HG02798 (cell line): ENCODE measurements at regions not wholly inside any gene's neighbourhood (a gene's known extent, or its start where the extent isn't known, plus 50 kb on each side); places are given as distances from the start of the nearest gene placed in this dataset.
A peak's percentile ranks its signal among the peaks of the same experiment; 100 is the strongest.
"Not testable (repeated sequence)": the region's sequence is repeated elsewhere in the genome, so short reads cannot be mapped to it uniquely, and the experiment has no call there.

Experiments used
- ATAC-seq: cut with Tn5 transposase; IDR thresholded peaks from one replicate; pipeline ENCODE4 v1.9.1; 2021; ENCODE audit warnings: mild to moderate bottlenecking; ENCODE audit not compliant: unreplicated experiment, poor library complexity

DNA sequence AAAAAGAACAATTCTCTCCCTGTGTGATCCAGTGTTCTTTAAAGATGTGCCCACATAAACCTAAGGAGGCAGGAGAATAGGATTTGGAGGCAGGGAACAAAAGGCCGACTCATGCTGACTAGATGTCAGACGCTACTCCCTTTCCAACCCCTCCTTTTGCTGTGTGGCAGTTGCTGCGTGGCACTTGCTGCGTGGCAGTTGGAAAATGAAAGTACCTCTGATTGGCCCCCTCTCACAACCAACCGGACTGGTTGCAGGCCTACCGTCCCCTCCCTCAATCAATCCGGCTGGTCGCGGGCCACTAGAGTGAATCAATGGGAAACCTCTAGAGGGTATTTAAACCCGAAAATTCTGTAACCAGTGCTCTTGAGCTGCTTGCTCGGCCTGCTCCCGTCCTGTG, 551.0 kb downstream of the KIF4B start:
- no peak for ATAC-seq

DNA sequence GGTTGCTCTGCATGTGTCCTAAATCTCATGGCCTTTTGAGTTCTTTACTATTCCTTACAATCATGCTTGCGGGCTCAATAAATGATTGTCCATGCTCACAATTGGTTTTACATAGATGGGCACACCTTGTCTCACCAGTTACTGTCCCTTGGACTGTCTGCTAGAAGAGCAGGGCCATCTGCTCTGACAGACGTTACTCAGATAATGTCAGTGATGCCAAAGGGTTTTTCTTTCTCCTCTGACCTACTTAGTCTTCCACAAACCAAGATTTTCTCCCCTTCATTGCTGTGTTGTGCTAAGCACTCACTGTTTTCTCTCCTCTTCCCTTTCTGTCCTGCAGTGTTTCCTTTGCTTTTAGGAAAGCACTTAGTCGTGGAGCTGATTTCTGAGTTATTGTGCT, 562.3 kb downstream of the KIF4B start:
- ATAC-seq, result no peak

DNA sequence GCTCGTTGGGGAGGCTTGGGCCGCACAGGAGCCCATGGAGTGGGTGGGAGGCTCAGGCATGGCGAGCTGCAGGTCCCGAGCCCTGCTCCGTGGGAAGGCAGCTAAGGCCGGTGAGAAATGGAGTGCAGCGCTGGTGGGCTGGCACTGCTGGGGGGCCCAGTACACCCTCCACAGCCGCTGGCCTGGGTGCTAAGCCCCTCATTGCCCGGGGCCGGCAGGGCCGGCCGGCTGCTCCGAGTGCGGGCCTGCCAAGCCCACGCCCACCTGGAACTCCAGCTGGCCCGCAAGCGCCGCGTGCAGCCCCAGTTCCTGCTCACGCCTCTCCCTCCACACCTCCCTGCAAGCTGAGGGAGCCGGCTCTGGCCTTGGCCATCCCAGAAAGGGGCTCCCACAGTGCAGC, 573.3 kb downstream of the KIF4B start:
- ATAC-seq, result not testable (repeated sequence)

DNA sequence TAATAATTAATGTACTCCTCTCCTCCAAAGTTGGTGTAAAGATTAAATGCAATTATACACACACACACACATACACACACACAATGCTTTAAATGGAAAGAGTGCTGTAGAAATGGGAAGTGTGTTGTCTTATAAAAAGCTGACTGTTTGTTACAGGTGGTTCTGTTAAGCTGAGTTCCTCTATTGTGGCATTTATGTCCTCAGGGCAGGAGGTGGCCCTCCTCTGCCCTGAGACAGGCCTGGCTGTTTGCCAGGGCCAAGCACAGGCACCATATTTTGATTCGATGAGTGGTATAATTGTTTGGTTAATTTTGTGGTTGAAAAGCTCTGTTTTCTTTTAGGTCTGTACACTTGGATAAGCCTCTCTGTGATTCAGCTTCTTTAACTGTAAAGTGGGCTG, 573.9 kb downstream of the KIF4B start:
- ATAC-seq, result no peak

DNA sequence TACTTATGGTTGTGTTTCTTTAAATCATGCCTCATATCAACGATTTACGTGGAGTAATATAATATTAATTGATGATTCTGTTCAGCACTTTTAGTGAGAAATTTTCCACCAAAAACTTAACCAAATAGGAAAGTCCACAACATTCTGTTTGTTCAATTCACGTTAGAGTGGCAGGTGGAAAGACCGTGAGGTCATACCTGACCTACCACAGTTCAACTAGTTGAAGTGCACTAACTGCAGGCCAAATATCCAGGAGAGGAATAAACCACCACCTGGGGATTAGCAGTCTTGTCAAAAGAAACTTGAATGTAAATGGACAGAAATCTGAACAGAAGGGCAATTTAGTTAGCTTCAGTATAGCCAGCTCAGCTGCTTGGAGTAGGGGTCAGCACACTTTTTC, 577.7 kb downstream of the KIF4B start:
- ATAC-seq, result no peak

DNA sequence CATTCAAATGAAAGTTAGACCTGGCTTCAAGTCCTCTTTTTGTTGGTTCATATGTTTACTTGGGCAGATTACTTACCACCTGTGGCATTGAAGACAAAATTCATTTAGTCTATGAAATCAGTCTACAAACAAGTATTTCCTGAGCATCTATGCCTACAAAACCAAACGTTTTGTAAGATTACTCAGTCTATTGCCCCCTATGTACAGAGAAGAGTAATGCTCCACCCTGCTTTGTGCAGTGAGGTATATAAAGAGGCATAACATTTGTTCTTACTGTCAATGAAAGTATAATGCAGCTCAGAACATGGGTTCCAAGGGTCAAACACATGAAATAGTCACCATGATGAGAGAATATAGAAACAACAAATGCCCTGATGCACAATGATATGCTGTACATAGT, 580.7 kb downstream of the KIF4B start:
- no peak for ATAC-seq

DNA sequence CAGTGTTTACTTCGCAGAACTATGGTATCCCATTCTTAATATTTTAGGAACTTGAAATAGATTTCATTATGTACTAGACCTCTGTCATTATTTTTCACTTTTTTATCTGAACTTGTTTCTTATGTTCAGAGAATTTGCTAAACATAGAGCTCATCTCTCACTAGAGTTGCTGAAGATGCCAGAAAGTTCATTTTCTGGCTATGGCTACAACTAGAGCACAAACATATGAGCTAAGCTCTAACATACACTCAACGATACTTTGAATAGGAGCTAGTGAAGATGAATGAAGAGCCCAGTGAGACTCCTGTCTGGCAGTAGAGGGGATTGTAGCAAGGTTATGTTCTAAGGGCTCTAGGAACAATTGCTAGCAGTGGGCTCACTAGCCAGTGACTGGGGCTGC, 582.2 kb downstream of the KIF4B start:
- no peak for ATAC-seq

DNA sequence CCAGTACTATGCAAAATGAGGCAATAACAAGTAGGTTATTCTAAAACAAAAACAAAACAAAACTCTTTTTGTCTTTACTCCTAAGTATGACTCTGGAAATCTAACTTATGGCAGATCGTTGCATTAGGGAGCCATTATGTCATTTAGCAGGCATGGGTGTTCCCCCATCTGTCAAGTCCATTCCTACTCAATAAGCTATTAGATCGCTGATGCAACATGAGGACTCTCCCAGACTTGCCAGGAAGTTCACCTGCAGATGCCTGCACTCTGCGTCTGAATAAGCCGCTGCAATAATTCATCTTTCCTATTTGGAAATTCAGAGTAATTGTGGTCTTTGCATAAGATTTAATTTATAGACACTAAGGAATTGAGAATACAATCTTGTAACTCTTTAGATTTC, 585.0 kb downstream of the KIF4B start:
- no peak for ATAC-seq

DNA sequence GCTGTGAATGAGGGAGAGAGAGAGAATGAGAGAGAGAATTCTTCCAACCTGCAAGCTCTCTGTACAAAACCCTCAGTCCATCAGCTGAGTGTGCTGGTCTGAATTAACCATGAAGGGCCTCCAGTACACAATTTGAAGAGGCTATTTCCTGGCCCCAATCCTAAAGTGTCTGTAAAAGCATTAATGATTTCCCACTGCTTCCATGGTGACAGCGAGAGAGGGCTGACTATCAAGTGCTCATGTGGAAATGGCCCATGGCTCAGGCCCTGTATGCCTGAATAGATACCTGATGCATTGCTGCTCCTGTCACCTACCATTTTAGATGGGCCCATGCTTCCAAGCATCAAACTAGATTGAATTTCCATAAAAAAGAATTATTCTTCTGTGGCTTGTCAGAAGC, 592.4 kb downstream of the KIF4B start:
- ATAC-seq, result no peak

DNA sequence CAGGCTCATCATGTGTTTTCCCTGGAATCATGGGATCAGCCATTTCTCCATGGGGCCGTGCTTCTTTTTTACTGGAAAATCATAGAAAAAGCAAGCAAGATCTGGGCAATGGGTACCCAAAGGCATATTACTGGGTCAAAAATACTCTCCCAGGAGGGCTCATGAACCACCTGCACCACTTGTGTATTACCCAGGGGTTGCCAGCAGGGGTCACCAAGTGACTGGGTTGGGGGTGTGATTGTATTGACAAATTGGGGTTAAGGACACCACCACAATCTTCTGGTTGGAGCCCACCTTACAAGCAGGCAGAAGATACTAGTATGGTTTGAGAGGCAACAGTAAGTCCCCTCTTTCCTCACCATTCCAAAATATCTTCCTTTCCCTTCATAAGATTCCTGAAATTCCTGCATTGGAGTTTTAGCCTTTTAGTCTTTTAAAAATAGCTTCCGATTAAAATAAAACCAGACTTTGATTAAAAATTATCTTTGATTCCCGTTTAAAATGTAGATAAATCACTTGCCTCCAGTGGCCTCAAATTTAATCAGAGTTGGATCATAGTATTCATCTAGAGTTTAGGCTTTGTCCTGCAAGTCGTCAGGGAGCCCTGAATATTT, 603.3 kb downstream of the KIF4B start:
- ATAC-seq, result peak; percentile 80

DNA sequence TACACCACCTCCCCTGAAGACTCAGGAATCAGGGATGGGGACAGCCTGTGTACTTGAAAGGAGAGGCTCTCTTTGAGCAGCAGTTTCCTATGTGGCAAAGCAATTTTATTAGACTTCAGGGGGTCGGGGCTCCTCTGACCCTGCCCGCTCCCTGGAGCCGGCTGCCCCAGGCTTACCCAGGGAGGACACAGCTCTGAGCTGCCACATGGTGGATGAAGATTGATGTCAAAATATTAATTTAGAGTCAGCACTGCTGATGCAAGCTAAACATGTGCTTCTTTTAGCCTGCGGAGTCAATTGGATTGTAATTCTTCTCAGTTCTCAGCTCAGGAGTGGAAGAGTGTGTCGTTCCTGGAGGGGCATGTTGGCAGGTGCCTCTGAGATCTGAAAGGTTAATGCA, 606.1 kb downstream of the KIF4B start:
- ATAC-seq, result no peak

DNA sequence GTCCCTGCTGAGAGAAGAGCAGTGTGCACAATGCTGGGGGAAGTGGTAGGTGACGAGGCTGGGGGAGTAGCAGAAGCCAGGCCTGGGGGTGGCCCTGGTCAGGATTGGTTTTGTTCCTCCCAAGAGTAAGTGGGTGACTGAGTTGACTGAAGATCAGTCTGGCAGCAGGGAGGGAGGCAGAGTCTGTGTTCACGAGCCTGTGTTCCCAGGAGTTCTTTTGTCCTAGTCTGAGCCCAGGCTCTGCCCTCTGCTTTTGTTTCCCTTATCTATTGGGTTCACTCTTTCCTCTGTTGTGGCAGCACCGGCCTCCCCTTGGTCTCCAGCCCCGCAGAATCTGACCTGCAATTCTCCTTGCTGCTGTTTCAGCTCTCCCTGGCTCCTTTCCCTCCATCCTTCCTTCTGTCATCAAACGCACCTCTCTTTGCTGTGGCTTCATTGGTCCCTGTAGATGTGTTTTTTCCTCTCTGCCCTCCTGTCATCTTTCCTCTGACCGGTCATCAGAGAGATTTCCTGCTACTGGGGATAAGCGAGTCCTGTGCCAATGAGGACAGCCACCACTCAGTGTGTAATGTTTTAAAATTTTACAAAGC, 607.4 kb downstream of the KIF4B start:
- no peak for ATAC-seq

DNA sequence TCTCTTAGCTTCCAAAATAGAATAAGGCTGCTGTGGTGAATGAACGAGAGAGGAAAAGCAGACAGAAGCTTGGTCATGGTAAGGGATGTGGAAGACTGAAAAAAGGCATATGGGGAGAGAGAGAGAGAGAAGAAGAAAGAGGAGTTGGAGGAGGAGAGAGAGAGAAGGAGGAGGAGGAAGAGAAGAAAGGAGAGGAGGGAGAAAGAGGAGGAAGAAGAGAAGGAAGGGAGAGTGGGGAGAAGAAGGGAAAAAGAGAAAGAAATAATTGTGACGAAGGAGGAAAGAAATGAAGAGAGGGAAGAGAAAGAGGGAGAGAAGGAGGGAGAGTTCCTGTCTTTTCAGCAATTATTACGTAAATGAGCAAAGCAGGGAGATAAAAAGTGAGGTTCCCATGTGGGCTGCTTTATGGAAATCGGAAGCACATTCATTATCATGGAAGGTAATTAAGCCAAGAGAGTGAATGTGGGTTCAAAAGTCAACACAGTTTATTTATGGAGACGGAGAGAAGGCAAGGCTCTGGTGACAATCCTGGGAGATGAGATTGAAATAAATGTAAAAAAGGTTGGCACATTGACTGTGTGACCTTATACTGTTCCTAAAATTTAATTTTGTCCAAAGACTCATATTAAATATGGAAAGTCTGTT, 611.2 kb downstream of the KIF4B start:
- ATAC-seq, result no peak

DNA sequence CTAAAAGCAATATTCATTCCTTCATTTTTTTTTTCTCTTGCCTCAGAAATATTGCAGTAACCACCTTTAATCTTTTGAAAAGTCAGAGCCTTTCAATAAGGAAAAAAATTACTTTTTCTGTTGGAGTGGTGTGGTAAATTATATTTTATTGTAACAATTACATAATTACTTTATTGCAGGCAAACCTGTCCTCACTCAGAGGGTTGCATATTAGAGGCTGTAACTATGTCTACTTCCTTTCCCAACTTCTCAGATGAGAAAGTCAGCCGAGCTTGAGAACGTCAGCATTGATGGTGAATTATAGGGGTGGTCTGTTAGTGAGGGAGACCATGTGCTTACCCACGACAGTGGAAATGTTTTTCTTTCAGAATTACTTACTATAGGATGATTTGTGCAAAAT, 611.8 kb downstream of the KIF4B start:
- ATAC-seq, result no peak

DNA sequence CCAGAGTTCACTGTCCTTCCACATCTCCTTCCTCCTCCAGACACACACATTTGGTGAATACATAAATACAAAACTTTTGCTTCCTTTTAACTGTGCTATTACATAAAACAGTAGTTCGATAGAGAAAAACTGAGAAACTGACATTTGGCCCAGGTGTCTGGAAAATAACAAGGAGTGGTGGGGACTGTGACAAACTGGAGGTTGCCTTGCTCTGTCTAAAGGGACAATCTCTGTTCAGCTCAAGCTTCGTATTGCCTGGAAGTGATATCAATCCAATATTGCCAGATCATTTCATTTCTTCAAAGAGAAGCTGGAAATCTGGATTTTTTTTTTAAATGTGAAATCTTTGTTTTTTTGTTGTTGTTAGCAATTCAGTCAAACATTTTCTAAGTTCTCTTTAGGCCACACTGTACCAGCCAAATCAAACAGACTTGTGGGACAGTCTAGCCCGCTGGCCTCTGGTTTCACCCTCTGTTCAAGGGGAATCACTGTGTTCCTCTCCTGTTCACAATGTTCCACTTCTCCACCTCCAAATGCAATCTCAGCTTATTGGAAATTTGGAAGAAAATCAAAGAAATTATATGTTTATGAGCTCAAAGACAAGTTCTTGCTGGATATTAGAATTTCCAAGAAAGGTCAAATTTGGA, 612.5 kb downstream of the KIF4B start:
- no peak for ATAC-seq

DNA sequence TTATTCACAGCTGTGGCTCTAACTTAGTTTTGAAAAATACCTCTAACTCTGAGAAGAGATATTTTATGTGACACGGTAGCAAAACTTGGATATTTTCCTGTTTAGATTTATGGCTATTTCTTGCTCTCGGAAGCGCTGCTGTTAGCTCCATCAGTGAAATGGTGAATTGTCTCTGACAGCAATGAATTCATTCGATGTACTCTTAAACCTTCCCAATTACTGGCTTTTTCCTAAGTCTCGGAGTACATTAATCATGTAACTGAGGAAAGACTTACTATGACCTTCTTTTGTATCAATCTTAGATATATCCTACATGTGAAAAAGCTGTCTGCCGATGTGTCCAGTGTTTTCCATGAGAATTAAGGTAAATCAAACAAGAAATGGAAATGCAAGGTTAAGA, 613.0 kb downstream of the KIF4B start:
- ATAC-seq, result no peak

DNA sequence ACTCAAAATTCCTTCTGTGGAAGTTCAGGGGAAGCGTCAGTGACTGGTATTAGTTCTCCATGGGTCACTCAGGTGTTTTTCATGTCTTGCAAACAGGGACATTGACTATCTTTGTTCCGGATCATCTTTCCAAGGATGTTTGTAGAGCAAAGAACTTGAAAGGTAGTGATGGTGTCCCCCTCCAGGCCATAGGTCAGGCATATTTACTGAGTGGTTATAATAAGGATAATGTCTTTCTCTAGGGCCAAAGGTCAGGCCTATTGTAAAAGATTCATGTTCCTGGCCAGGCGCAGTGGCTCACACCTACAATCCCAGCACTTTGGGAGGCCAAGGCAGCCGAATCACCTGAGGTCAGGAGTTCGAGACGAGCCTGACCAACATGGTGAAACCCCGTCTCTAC, 614.8 kb downstream of the KIF4B start:
- no peak for ATAC-seq

DNA sequence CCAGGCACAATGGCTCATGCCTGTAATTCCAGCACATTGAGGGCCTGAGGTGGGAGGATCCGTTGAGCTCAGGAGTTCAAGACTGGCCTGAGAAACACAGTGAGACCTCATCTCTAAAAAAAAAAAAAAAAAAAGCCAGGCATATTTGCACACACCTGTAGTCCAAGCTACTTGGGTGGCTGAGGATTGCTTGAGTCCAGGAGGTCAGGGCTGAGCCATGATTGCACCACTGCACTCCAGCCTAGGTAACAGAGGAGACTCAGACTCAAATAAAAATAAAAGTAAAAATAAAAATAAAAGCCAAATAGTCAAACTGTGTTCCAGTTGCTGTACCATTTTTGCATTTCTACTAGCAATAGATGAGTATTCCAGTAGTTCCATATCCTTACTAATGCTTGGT, 616.0 kb downstream of the KIF4B start:
- no peak for ATAC-seq

DNA sequence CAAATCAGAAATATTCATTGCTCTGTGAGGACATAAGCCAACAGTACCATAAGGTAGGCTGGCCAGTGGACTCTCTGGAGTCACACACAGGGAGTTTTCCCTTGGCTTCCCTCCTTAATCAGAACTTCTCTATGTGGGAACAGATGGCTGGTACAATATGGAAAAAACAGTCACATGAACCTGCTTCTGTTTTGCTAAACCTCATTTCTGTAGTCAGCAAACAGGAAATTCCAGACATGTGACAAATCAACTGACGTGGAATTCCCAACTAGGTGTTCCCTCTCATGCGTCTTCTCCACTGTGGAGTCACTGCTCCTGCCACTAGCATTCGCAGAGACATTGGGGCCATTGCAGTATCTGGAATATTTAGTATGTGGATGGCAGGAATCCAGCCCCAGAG, 617.6 kb downstream of the KIF4B start:
- ATAC-seq, result no peak

DNA sequence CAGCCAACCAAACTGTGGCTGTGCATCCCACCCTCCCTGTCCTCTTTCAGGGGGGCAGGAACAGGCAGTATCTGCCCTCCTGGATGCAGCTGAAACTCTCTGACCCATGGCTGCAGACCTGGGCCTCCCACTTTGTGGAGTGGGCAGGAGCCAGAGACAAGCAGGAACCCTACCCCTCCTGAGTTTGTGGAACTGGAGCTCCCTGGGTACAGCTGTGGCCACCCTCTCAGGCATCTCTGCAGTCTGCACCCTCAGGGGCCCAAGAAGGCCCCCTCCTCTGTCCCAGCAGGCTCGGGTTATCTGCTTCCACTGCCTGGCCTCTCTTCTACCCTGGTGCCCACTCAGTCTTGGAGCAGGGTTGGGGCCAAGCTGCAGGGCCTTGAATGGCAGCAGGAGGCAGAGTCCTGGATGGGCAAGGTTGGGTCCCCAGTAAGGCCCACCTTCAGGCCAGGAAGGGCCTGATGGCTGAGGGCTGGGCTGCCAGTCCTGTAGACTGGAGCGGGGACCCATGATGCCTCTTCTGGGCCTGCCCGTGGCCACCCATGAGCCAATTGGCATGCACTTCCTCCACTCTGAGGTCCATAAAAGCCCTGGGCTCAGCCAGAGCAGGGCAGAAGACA, 619.9 kb downstream of the KIF4B start:
- ATAC-seq, result no peak

DNA sequence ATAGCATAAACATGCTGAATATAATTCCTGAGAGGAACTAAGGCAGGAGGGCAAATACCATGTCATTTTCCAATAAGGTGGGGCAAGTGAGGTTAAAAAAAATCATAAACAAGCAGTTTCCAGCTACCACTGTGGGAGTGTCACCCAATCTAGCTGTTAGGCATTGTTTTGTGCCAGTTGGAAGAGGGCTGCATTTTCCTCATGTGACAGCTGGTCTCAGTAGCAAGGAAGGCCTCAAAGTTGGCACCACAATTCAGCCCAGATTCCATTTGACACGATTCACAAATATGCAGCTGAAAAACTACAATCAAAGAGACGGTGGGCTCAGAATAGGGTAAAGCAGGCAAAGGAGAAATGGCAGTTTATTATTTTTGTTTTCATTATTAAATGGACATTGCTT, 636.1 kb downstream of the KIF4B start:
- no peak for ATAC-seq
